ENCODE measurements at regions not wholly inside any gene's neighbourhood (a gene's known extent, or its start where the extent isn't known, plus 50 kb on each side); places are given as distances from the start of the nearest gene placed in this dataset.

GRCh38 chr6:134702279-134702678 lies 247.6 kb downstream of the ALDH8A1 start:
- TF ChIP-seq CTCF (IDR thresholded peaks at IDR 0.05) (no peak), POLR2A (IDR thresholded peaks at IDR 0.05) (no peak)
